GM18867 (cell line): ENCODE measurements at regions not wholly inside any gene's neighbourhood (a gene's known extent, or its start where the extent isn't known, plus 50 kb on each side); places are given as distances from the start of the nearest gene placed in this dataset.
"Not testable (repeated sequence)": the region's sequence is repeated elsewhere in the genome, so short reads cannot be mapped to it uniquely, and the experiment has no call there.

Source experiments
- ATAC-seq: cut with Tn5 transposase; IDR thresholded peaks from one replicate; pipeline ENCODE4 v1.9.1; 2021; ENCODE audit warnings: mild to moderate bottlenecking, moderate library complexity; ENCODE audit not compliant: unreplicated experiment

GRCh38 chr14:77985211-77985615 is 185.0 kb upstream of the NRXN3 start:
- no peak for ATAC-seq

- no peak for ATAC-seq
Measured at GRCh38 chr14:77986773-77987172, 183.4 kb upstream of the NRXN3 start.

GRCh38 chr14:77988096-77988870 is 181.9 kb upstream of the NRXN3 start:
- ATAC-seq: no peak

- ATAC-seq: no peak
Measured at GRCh38 chr14:77988970-77989369, 181.2 kb upstream of the NRXN3 start.

- ATAC-seq: no peak
Measured at GRCh38 chr14:77989441-77989991, 180.7 kb upstream of the NRXN3 start.

- no peak for ATAC-seq
Measured at GRCh38 chr14:77990337-77990736, 179.8 kb upstream of the NRXN3 start.

GRCh38 chr14:77991128-77991772 is 178.9 kb upstream of the NRXN3 start:
- no peak for ATAC-seq

GRCh38 chr14:78005325-78005724 is 164.8 kb upstream of the NRXN3 start:
- ATAC-seq: peak; percentile 50

GRCh38 chr14:78007160-78007559 is 163.0 kb upstream of the NRXN3 start:
- ATAC-seq: no peak

- ATAC-seq: no peak
Measured at GRCh38 chr14:78010688-78011087, 159.5 kb upstream of the NRXN3 start.

- not testable (repeated sequence) for ATAC-seq
Measured at GRCh38 chr14:78013911-78014310, 156.3 kb upstream of the NRXN3 start.

- ATAC-seq: no peak
Measured at GRCh38 chr14:78016532-78016931, 153.6 kb upstream of the NRXN3 start.

GRCh38 chr14:78018283-78018682 is 151.9 kb upstream of the NRXN3 start:
- ATAC-seq: no peak

GRCh38 chr14:78022059-78022458 is 148.1 kb upstream of the NRXN3 start:
- peak; percentile 93 for ATAC-seq

GRCh38 chr14:78023112-78023511 is 147.1 kb upstream of the NRXN3 start:
- ATAC-seq: no peak

- no peak for ATAC-seq
Measured at GRCh38 chr14:78028471-78028870, 141.7 kb upstream of the NRXN3 start.

- ATAC-seq: no peak
Measured at GRCh38 chr14:78029601-78030372, 140.4 kb upstream of the NRXN3 start.

- ATAC-seq: no peak
Measured at GRCh38 chr14:78043349-78043748, 126.8 kb upstream of the NRXN3 start.

- ATAC-seq: no peak
Measured at GRCh38 chr14:78048120-78048519, 122.1 kb upstream of the NRXN3 start.

- ATAC-seq: not testable (repeated sequence)
Measured at GRCh38 chr14:78056890-78057289, 113.3 kb upstream of the NRXN3 start.

GRCh38 chr14:78070344-78070743 is 99.8 kb upstream of the NRXN3 start:
- no peak for ATAC-seq
